NCI-H1105 (cell line): ENCODE measurements at regions not wholly inside any gene's neighbourhood (a gene's known extent, or its start where the extent isn't known, plus 50 kb on each side); places are given as distances from the start of the nearest gene placed in this dataset.

Source experiments
- DNase-seq: peaks from one replicate; lab custom pipeline; 2025; lab: John Stamatoyannopoulos, UW

DNA sequence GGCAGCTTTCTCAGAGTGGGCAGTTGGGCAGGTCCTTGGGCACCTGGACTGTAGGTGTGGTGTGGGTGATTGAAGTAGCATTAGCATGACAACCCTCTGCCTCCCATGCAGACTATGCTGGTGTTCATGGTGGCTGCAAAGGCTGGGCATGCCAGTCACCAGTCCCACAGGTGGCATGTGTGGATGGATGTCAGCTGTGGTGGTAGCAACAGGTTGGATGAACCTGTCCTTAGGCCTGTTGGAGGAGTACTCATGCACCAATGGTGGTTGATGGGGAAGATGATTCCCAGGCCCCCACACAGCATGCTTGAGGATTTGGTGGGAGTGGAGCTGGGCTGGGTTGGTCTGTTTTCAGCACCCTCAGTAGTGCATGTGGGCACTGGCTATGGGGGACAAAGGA, 251.1 kb downstream of the PAX1 start:
- DNase-seq, result no peak

DNA sequence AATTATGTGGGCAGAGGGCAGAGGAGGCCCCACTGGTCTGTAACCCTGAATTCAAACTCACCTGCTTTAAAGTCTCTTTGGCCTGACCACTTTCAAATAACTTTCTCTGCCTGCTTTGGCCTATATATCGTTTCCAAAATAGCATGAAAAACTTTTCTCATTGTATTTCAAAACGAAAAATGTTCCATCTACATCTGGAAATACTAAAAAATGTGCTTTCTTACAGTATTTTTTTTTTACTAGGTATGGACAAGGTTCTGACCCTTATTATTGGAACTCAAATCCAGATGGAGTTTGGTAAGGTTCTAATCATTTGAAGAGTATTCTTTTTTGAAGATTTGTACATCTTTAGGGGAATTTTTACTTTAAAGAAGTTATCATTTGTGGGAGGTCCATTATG, 241.9 kb downstream of the PAX1 start:
- DNase-seq, result no peak

DNA sequence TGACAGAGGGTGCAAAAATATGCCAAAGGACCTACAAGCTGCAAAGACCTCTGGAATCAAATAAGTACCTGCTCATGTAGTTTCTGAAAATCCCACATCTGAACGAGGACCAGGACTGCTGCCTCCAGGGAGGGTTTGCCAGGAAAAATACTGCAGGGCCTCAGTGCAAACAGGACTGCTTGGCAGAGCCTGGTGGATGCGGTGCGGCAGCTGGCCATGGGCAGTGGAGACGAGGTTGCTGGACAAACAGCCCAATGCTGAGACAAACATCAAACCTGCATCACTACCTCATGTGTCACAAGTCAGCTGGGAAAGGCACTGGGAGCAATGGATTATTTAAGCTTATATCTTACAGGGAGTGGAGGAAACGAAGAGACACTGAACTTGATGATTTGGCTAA, 238.8 kb downstream of the PAX1 start:
- no peak for DNase-seq

DNA sequence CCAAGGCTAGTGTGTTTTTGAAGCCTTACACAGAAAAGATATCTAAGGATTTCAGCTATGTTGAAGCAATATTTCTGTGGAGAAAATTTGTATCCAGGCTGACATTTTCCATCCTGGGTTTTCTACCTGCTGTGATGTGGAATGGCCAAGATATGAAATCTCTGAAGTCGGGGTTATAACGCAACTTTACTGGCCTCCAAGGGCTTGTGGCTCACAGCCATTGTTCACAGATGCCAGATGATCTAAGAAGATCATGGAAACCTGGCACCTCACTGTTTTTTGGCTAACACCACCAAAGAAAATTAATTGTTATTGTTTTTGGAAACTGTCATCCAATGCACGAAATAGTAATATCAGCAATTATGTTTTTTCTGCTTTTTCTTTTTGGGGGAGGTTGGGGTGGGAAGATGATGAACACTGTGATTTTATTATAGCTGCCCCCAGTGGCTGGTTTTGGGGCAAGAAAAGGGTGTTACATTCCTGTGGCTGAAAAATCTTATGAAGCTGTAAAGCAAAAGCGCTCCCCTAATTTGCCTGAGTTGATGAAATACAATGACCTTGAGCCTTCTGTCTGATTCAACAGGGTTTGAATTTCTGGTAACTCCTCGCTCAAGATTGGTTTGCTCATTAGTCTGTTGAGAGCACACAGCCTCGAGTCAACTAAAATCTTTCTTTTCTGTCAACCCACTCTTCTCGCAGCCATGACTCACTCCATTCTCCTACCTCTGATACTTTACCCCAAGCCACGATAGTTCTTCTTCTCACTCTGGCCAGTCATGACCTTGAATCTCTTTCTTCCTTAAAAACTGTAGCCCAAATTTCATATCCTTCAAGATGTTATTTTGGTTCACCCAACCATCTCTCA, 236.7 kb downstream of the PAX1 start:
- no peak for DNase-seq

DNA sequence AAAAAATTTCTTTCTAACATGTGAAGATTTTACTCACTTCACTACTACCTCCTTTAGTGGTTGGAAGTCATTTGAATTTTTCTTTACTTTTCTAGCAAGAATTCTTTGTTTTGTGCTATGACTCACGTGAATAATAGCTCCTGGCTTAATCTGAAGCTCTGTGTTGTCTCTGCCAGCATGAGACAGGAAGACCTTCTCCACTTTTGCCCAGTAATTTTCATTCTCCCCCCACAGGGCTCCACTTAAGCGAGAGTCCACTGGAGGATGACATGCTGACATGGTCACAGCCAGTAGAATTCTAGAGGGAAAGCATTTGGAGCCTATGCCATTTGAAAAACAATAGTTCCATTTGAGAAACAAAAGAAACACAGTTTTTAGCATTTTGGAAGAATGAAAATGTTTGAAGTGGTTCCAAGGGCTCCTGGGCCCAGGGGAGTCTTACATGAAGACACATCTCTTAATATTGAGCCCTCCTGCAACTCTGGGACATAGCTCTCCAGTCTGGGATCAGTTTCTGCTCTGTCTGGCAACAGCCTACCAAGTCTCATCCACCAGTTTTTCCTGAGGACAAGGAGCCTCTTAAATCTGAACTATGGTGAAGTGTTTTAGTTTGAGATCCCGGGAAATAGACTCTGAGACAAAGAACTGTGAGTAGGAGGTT, 231.4 kb downstream of the PAX1 start:
- DNase-seq, result no peak

DNA sequence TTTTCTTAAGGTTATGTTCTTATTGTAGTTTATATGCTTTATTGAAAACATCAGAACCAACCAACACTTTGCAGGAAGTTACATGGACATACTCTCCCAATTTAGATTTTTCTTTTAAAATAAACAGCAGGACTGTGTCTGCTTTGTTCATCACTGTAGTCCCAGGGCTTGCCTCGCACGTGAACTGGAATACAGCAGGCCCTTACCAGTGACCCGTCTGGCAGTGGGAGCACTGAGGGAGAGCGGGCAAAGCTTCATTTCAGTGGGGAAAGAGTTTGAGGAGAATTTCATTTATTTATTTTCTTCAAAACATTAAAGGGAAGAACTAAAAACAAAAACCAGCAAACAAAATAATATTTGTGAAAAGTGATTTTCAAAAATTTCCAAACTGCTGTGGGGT, 230.8 kb downstream of the PAX1 start:
- DNase-seq, result no peak

DNA sequence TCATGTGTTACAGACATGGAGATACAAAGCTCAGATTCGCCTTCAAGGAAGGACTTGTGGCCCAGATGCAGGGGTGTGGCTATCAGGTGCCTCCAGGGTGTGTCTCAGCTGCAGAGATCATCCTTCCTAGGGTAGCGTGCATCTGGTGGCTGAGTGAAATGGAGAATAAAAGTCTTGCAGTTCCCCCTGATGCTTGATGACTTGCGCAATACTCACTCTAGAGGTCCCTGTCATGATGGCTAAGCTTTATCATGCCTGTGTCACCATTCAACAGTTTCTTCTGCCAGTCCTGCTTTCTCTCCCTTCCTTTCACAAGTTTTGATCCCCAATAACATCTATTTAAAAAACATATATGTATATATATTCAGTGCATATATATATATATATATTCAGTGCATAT, 228.1 kb downstream of the PAX1 start:
- DNase-seq, result no peak

DNA sequence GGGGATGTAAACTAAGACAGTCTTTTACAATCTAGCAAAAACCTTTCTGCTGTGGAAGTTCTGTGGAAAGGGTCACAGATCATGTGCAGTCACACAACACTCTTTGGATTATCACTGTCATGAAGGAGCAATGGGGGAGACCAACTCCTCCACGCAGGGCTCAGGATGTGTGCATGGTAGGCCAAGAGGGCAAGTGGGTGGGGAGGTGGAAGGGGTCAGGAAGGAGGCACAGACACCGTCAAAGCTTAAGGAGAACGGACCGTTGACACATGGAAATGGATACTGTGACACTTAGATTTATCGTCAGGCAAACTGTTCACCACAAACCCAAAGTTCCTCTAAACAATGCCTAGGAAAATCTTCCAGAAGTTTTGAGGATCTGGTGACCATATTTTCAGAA, 215.8 kb downstream of the PAX1 start:
- no peak for DNase-seq

DNA sequence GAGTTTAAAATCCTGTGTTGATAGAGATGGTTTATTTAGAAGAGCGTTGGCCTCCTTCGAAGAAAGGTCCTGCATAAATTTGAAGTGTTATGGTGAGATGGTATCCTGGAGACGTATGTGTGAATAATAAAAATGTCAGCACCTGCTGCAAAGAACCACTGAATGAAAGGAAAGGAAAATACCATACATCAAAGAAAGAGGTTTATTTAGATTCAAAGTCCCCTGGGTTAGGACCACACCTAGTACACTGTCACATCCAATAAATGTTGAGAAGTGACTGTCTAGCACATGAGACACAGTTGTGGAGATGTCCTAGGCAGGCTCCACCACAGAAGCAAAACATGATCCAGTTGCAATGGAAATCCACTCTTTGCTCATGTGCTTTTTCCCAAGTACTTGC, 214.7 kb downstream of the PAX1 start:
- DNase-seq, result no peak

DNA sequence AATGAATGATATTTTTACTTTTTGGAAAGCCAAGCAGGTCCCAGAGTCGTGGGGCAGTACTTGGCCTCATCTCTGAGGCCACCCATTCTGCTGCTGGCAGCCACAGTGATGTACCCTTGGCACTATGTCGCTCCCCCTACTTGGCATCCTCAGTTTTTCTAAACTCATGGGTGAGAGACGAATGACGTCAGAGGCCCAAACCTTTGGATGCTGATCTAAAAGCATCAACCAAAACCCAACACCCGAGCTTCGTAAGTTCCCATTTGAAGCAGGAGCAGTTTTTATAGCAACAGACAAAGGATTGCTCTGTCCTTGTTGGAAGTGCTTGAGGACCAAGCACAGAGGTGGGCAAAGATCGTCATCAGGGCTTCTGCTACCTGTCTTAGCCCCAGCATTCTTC, 212.9 kb downstream of the PAX1 start:
- no peak for DNase-seq

DNA sequence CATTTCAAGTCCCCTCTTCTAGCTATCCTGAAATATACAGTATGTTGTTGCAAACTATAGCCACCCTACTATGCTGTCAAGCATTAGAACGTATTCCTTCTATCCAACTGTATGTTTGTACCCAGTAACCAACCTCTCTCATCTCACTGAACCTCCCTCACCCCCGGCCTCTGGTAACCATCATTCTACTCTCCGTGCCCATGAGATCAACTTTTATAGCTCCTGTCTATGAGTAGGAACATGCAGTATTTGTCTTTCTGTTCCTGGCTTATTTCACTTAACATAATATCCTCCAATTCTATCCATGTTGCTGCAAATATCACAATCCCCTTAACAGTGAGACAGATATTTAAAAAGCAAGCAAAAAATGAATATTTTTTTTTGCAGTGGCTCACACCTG, 196.9 kb downstream of the PAX1 start:
- no peak for DNase-seq

DNA sequence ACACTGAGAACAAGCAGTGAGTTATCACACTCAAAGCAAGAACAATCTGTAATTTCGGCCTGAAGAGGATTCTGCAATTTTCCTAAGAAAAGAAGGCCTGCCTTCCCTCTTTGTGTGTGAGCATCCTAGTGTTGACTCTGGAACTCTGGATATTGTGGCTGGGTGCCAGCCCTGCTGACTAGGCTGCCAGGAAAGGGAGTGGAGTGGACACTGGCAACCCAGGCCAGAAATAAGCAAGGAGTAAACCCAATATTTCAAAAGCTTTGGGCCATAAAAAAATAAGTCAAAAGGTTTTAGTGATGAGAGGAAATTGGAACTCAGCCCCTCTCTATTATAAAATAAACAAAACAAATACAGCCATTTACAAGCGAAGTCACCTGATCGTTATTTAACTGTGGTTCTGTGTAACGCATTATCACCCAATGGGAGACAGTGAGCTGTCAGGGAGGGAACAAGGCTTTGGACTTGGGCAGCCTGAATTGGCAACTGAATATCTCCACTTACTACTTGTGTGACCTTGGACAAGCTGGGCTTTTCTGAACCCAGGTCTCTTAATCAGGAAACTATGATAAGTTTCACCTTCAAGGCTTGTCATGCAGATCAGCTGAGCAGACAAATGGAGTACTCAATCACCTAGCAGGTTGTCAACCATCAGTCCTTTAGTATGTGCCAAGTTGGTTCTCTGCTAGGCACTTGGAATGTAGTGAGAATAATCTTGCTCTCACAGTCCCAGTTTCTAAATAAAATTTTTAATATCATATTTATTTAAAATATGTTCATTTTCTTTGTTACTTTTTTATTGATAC, 196.2 kb downstream of the PAX1 start:
- DNase-seq, result peak; percentile 63

DNA sequence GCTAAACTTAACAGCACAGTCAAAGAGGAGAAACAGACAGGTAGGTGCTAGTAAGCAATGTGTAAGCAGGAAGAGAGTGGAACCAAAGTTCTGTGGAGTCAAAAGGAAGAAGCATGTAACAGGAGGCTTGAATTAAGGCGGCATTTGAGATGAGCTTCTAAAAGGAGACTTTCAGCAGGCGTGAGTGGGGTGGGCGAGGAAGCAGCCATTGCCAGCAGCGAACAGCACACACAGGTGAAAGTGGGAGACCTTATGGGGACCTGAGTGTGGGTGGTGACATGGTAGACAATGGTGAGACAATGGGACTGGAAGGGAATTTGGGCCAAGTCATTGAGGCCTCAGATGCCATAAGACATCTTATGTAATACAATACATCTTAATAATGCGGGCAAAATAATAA, 195.0 kb downstream of the PAX1 start:
- DNase-seq, result no peak

DNA sequence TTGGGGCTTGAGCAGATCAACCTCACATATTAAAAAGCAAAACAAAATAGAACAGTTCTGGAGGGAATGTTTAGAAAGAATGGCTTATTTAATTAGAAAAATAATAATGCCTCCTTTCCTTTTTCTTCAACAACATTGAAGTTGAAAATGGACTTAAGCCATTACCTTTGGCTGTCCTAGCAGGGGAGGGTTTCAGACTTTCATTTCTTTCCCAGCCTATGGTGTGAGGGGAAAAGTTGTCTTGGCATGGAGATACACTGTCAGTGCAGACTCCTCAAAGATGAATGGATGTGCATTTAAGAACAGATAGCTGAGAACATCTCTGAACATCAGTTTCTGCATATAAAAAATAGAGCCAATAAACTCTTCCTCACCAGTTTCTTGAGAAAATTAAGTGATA, 169.5 kb downstream of the PAX1 start:
- no peak for DNase-seq

DNA sequence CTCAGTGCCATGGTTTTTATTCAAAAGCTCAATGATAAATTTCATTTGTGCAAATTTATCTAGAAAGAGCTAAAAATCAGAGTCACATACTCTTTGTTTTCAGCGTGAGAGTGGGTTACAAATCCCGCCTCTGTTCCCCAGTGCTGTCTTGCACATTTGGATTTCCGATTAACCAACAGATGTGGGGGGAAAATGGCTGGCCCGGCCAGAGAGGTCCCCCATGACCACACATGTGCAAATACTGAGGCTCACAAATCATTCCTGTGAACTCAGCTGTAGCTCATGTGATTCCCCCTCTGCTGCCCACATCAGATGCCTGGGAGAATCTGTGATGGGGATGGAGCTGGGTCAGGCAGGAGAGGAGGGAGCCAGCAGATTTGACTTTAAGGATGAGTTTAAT, 168.7 kb downstream of the PAX1 start:
- DNase-seq, result no peak

DNA sequence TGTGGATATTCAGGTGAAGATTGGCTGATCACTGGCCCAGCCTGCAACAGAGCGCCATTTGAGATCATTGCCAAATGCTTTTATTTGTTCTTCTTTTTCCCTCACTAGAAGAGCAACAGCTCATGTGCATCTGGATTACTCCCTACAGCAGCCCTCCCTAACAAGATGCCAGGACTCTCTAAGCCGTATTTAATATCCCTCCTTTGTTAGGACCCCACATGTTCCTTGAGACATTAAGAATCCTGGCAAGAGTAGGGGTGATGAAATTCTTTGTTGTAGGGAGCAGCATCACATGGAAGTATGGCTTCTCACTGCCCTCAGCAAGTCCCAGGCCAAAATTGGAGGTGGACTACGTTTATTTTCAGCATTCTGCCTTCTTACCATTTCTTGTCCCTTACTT, 167.8 kb downstream of the PAX1 start:
- no peak for DNase-seq

DNA sequence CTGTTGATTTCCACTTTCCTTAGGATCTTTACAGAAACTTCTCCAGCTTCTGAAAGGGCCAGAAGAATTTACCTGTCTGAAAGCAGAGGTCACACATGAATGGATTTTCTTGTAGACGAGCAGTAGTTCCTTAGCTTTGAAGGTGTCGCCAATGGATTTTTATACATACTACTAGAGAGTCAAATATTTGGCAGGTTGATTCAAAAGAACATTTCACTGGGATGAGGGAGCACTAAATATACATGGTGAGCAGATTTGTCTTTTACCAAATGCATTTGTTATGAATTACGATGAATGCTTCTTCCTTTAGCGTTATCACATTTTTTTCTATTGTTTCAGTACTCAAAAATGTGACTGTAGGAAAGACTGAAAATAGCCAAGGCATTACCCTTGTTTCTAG, 162.3 kb downstream of the PAX1 start:
- DNase-seq, result no peak

DNA sequence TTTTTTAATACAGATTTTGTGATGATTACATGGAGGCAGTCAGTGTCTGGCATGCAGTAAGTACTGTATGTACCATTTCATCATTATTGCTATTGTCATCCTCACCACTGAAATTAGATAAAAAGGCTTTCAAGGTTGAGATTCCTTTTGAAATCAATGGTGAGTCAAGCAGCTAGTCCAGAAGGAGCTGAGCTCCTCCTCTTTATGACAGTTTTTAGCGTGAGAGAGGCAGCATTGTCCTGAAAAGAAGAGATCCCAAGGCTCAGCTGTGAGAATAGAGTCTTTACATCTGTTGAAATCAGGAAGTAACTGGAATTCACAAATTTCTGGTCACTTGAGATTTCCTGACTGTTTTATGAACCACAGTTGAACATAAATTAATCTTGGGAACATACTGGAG, 161.9 kb downstream of the PAX1 start:
- DNase-seq, result no peak

DNA sequence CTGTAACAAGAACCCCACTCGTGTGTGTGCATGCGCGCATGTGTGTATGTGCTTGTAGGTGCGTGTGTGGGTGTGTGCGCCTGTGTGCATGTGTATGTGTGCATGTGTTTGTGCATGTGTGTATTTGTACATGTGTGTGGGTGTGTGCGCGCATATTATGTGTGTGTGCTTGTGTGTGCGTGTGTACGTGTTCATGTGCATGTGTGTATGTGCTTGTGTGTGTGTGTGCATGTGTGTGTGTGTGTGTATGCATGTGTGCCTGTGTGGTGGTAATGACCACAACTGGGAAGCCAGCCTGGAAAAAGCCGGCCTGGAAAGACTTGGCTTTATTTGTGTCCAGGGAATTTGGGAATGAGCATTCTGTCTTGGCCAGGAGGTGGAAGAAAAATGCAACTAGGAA, 157.5 kb downstream of the PAX1 start:
- DNase-seq, result no peak

DNA sequence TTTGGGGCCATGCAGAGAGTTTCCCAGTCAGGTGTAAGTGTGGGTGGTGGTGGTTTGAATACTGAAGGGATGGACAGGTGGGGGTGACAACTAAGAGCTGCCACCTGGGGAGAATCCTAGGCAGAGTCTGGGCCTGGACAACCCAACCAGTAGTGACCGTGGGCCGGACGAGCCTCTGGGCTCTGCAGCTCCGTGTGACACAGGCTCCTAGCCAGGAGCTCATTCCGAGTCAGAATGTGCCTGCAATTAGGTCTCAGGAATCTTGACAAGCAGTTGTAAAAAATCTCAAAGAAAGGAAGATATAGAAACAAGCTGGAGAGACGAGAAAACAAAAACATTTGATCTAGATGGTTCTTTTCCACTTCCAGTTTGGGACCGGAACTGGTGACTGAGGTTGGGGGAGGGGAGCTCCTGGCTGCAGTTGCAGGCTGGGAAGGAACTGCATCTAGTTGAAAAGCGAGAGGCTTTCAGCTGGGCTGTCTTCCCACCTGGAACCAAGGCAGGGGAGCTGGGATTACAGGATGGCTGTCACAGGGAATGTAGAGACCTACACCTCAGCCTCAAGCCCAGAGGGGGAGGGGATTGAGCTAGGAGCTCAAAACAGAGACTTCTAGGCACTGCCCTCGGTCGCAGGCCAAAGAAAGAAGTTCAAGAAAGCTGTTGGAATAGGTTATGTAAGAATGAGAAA, 156.9 kb downstream of the PAX1 start:
- no peak for DNase-seq

DNA sequence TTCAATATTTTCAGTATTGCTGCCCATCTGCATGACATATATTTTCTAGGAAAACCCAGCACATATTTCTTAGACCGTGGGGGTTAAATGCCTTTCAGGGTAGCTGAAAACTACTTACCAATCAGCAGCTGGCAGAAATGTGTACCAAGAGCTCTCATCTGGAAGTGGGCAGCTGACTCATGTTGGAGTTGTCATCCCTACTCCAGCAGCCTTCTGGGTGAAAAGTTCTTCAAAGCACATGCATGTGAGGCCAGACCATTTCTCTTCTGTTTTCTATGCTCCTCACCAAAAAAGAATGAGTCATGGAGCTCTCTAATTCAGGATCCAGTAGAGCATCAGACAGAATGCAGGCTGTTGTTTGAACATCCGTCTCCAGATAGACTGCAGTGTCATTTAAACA, 135.5 kb downstream of the PAX1 start:
- DNase-seq, result no peak

DNA sequence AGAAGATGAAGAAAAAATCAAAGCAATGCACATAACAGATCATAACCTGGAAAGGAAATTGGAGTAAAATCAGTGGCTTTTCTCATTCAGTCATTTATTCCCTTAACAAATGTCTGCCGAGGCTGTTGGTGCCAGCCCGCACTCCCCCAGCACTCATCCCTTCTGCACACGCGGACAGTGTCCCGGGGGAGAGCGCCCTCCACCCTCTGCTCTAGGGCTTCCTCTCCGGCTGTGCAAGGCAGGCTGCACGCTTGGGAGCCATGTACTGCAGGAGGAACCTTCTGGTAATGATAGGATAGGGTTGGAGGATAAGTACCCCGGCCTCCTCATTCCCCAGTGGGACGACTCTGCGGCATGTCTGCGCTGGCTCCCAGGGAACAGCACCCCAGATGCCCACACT, 134.5 kb downstream of the PAX1 start:
- no peak for DNase-seq
